ENCODE measurements at regions not wholly inside any gene's neighbourhood (a gene's known extent, or its start where the extent isn't known, plus 50 kb on each side); places are given as distances from the start of the nearest gene placed in this dataset.

DNA sequence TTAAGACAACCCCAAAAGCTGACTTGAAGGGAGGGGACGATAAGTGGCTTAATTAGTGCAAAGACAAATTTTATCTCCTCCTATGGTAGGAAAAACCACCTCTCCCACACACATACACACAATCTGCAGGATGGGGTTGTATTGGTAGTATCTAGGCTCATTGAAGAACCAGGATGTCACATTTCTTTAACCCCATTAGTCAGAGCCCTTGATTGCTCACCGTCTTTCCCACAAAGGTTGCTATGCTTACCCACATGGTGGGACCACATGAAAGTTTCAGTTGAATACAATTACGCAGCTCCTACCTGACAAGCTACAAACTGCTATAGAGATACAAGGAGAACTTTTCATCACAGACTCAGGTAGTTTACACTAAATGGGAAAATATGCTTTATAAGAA, 765.0 kb upstream of the CELF4 start:
- no peaks in the 10 kb centered on the region for H3K36me3 ChIP-seq (ENCODE audit: control insufficient read depth, low read length)
- no peaks in the 10 kb centered on the region for H3K27me3 ChIP-seq (ENCODE audit: control insufficient read depth, low read length)
- no peaks in the 10 kb centered on the region for H3K4me1 ChIP-seq (ENCODE audit: control insufficient read depth, low read length)
- H3K4me2 ChIP-seq (ENCODE audit: low read length) = no peak overlapping the region
- no peaks in the 10 kb centered on the region for H3K9me2 ChIP-seq (replicated peaks; ENCODE audit: control insufficient read depth, low read length)
- no peaks in the 10 kb centered on the region for H3K79me2 ChIP-seq (ENCODE audit: control insufficient read depth, low read length)
- H3F3A ChIP-seq (ENCODE audit: control insufficient read depth, insufficient read depth) = no peaks in the 10 kb centered on the region
- TF ChIP-seq, protein P1, sequence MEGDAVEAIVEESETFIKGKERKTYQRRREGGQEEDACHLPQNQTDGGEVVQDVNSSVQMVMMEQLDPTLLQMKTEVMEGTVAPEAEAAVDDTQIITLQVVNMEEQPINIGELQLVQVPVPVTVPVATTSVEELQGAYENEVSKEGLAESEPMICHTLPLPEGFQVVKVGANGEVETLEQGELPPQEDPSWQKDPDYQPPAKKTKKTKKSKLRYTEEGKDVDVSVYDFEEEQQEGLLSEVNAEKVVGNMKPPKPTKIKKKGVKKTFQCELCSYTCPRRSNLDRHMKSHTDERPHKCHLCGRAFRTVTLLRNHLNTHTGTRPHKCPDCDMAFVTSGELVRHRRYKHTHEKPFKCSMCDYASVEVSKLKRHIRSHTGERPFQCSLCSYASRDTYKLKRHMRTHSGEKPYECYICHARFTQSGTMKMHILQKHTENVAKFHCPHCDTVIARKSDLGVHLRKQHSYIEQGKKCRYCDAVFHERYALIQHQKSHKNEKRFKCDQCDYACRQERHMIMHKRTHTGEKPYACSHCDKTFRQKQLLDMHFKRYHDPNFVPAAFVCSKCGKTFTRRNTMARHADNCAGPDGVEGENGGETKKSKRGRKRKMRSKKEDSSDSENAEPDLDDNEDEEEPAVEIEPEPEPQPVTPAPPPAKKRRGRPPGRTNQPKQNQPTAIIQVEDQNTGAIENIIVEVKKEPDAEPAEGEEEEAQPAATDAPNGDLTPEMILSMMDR (IDR thresholded peaks at IDR 0.05; ENCODE audit: low read depth, low read length, poor library complexity, severe bottlenecking) = no peak
- no peak for TF ChIP-seq EZH2phosphoT487 (IDR thresholded peaks at IDR 0.05; ENCODE audit: borderline replicate concordance, low read length)
- H3K9me3 ChIP-seq (ENCODE audit: control insufficient read depth, insufficient read depth, low read length) = no peaks in the 10 kb centered on the region
- H3K4me3 ChIP-seq (ENCODE audit: low read length) = no peak overlapping the region
- H3K27ac ChIP-seq (ENCODE audit: low read depth, low read length) = no peak overlapping the region
- H4K20me1 ChIP-seq (ENCODE audit: control insufficient read depth, insufficient read depth, low read depth, low read length) = no peaks in the 10 kb centered on the region

DNA sequence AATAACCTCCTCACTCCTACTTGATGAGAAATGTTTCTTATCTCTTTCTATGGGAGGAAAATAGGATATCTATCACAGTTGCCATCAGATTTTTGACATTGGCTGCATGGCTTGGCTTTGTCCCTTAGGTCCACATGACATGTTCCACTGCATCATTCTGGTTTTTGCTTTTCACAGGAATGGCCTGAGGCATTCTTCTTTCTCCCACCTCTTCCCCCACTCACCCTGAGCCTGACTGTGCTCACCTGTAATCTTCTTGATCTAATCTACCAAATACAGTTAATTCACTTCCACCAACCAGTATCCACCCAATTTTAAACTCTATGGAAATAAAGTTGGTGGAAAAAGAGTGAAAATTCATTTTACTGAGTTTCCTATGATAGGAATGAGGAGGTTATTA, 763.5 kb upstream of the CELF4 start:
- no peak overlapping the region for H3K4me2 ChIP-seq (ENCODE audit: low read length)
- TF ChIP-seq, protein P1 (IDR thresholded peaks at IDR 0.05; ENCODE audit: low read depth, low read length, poor library complexity, severe bottlenecking) = no peak
- TF ChIP-seq EZH2phosphoT487 (IDR thresholded peaks at IDR 0.05; ENCODE audit: borderline replicate concordance, low read length) = no peak
- no peak overlapping the region for H3K27ac ChIP-seq (ENCODE audit: low read depth, low read length)
- H3K27me3 ChIP-seq (ENCODE audit: control insufficient read depth, low read length) = no peaks in the 10 kb centered on the region
- H3K4me3 ChIP-seq (ENCODE audit: low read length) = no peak overlapping the region
- H3K9me3 ChIP-seq (ENCODE audit: control insufficient read depth, insufficient read depth, low read length) = no peaks in the 10 kb centered on the region
- H3K9me2 ChIP-seq (replicated peaks; ENCODE audit: control insufficient read depth, low read length) = no peaks in the 10 kb centered on the region
- no peaks in the 10 kb centered on the region for H3K4me1 ChIP-seq (ENCODE audit: control insufficient read depth, low read length)
- no peaks in the 10 kb centered on the region for H4K20me1 ChIP-seq (ENCODE audit: control insufficient read depth, insufficient read depth, low read depth, low read length)
- H3F3A ChIP-seq (ENCODE audit: control insufficient read depth, insufficient read depth) = no peaks in the 10 kb centered on the region
- no peaks in the 10 kb centered on the region for H3K36me3 ChIP-seq (ENCODE audit: control insufficient read depth, low read length)
- H3K79me2 ChIP-seq (ENCODE audit: control insufficient read depth, low read length) = no peaks in the 10 kb centered on the region

DNA sequence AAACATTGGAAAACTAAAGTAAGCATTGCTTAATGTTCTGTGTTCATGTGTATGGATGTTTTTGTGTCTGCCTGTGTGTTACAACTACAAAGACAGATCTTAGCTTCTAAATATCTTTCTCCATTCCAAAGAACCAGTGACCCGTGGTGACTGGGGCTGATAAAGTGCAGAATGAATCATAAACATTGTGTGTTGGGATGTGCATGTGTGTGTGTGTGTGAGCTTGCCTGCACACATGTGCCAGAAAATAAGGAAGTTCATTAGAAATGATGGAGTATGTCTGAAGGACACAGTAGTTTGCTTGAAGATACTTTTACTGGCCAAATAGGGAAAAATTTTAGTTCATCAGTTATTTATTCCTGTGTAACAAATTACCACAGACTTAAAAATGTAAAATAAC, 756.6 kb upstream of the CELF4 start:
- H3K79me2 ChIP-seq (ENCODE audit: control insufficient read depth, low read length) = no peaks in the 10 kb centered on the region
- H3K9me2 ChIP-seq (replicated peaks; ENCODE audit: control insufficient read depth, low read length) = no peaks in the 10 kb centered on the region
- H3K4me1 ChIP-seq (ENCODE audit: control insufficient read depth, low read length) = no peaks in the 10 kb centered on the region
- no peak for TF ChIP-seq EZH2phosphoT487 (IDR thresholded peaks at IDR 0.05; ENCODE audit: borderline replicate concordance, low read length)
- no peak overlapping the region for H3K27ac ChIP-seq (ENCODE audit: low read depth, low read length)
- no peak overlapping the region for H3K4me3 ChIP-seq (ENCODE audit: low read length)
- H3K27me3 ChIP-seq (ENCODE audit: control insufficient read depth, low read length) = no peaks in the 10 kb centered on the region
- H3F3A ChIP-seq (ENCODE audit: control insufficient read depth, insufficient read depth) = no peaks in the 10 kb centered on the region
- no peaks in the 10 kb centered on the region for H3K36me3 ChIP-seq (ENCODE audit: control insufficient read depth, low read length)
- H3K4me2 ChIP-seq (ENCODE audit: low read length) = no peak overlapping the region
- no peaks in the 10 kb centered on the region for H4K20me1 ChIP-seq (ENCODE audit: control insufficient read depth, insufficient read depth, low read depth, low read length)
- H3K9me3 ChIP-seq (ENCODE audit: control insufficient read depth, insufficient read depth, low read length) = no peaks in the 10 kb centered on the region

DNA sequence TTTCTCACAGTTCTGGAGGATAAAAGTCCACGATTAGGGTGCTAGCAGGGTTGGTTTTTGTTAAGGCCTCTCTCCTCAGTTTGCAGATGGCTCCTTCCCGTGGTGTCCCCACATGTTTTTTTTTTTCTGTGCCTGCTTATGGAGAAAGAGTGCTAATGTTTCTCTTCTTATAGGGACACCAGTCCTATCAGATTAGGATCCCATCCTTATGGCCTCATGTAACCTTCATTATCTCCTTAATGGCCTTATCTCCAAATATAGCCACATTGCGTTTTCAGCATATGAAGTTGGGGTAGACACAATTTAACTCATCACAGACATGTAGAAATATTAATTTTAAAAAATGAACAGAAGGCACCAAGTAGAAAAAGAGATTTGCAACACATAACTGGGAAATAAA, 755.7 kb upstream of the CELF4 start:
- Histone ChIP-seq H3K36me3 (ENCODE audit: control insufficient read depth, low read length) (no peaks in the 10 kb centered on the region), H3F3A (ENCODE audit: control insufficient read depth, insufficient read depth) (no peaks in the 10 kb centered on the region), H3K9me3 (ENCODE audit: control insufficient read depth, insufficient read depth, low read length) (no peaks in the 10 kb centered on the region), H3K79me2 (ENCODE audit: control insufficient read depth, low read length) (no peaks in the 10 kb centered on the region), H4K20me1 (ENCODE audit: control insufficient read depth, insufficient read depth, low read depth, low read length) (no peaks in the 10 kb centered on the region), H3K27me3 (ENCODE audit: control insufficient read depth, low read length) (no peaks in the 10 kb centered on the region), H3K9me2 (replicated peaks; ENCODE audit: control insufficient read depth, low read length) (no peaks in the 10 kb centered on the region), H3K4me3 (ENCODE audit: low read length) (no peak overlapping the region), H3K4me1 (ENCODE audit: control insufficient read depth, low read length) (no peaks in the 10 kb centered on the region), H3K4me2 (ENCODE audit: low read length) (no peak overlapping the region), H3K27ac (ENCODE audit: low read depth, low read length) (no peak overlapping the region)
- TF ChIP-seq, protein P1 (IDR thresholded peaks at IDR 0.05; ENCODE audit: low read depth, low read length, poor library complexity, severe bottlenecking) = no peak
- TF ChIP-seq EZH2phosphoT487 (IDR thresholded peaks at IDR 0.05; ENCODE audit: borderline replicate concordance, low read length) = no peak

Data from DOHH2 (cell line).